ENCODE measurements at regions not wholly inside any gene's neighbourhood (a gene's known extent, or its start where the extent isn't known, plus 50 kb on each side); places are given as distances from the start of the nearest gene placed in this dataset.

- TF ChIP-seq POLR2A (IDR thresholded peaks at IDR 0.05) = no peak
- no peak for TF ChIP-seq CTCF (IDR thresholded peaks at IDR 0.05)
- no peak for TF ChIP-seq EP300 (IDR thresholded peaks at IDR 0.05)
- no peak for TF ChIP-seq POLR2AphosphoS5 (IDR thresholded peaks at IDR 0.05)
These were observed 249.7 kb downstream of the MTERF1 start for GRCh38 chr7:91630581-91631380.

All from suprapubic skin (tissue), 4 donors.